ENCODE measurements at regions not wholly inside any gene's neighbourhood (a gene's known extent, or its start where the extent isn't known, plus 50 kb on each side); places are given as distances from the start of the nearest gene placed in this dataset.
"Not testable (repeated sequence)": the region's sequence is repeated elsewhere in the genome, so short reads cannot be mapped to it uniquely, and the experiment has no call there.

- H3K36me3 ChIP-seq (replicated peaks in 1 of 2; ENCODE audit: control insufficient read depth in 1 of 2, insufficient read depth in 2 of 2, low read length in 2 of 2) = no peaks in the 10 kb centered on the region
These were observed 128.0 kb downstream of the LRRN1 start for GRCh38 chr3:3927198-3927597.

GRCh38 chr3:3927965-3928364, 128.7 kb downstream of the LRRN1 start:
- H3K79me2 ChIP-seq (ENCODE audit: insufficient read depth, low read length) = no peaks in the 10 kb centered on the region
- no peaks in the 10 kb centered on the region for H4K20me1 ChIP-seq (ENCODE audit: insufficient read depth, low read length)
- no CpG with 5 or more reads among the region's 1 CpG for WGBS (ENCODE audit: insufficient coverage)
- no peak overlapping the region for H3K27ac ChIP-seq (ENCODE audit: low read depth in 1 of 2, low read length in 2 of 2)
- no peaks in the 10 kb centered on the region for H3K36me3 Mint-ChIP-seq
- H3K4me1 Mint-ChIP-seq = no peaks in the 10 kb centered on the region
- H3K4me3 Mint-ChIP-seq = no peak overlapping the region
- intact Hi-C loops (cut with micrococcal nuclease) = no loop called here
- no peaks in the 10 kb centered on the region for H3K27me3 Mint-ChIP-seq (ENCODE audit: low read depth in 3 of 3)
- H3K36me3 ChIP-seq (replicated peaks in 1 of 2; ENCODE audit: control insufficient read depth in 1 of 2, insufficient read depth in 2 of 2, low read length in 2 of 2) = no peaks in the 10 kb centered on the region
- H3K4me3 ChIP-seq (replicated peaks in 1 of 3; ENCODE audit: low read depth in 2 of 3, low read length in 3 of 3) = no peak overlapping the region
- no peaks in the 10 kb centered on the region for H3K27me3 ChIP-seq (ENCODE audit: control insufficient read depth in 2 of 2, insufficient read depth in 2 of 2, low read length in 2 of 2)
- H3K9ac ChIP-seq (ENCODE audit: insufficient read depth, low read length, poor library complexity, severe bottlenecking) = no peak overlapping the region
- no peak overlapping the region for H2AFZ ChIP-seq (ENCODE audit: insufficient read depth, low read depth, low read length, poor library complexity, severe bottlenecking)
- H3K9me3 ChIP-seq (replicated peaks in 1 of 2; ENCODE audit: control insufficient read depth in 1 of 2, insufficient read depth in 1 of 2, low read length in 2 of 2) = peaks cover 0 to 6% of the 10 kb centered on the region in 2 donors
- DNase-seq = no peak
- no peak for TF ChIP-seq CTCF (IDR thresholded peaks at IDR 0.05)
- no peaks in the 10 kb centered on the region for H3K4me1 ChIP-seq (ENCODE audit: control insufficient read depth in 1 of 2, insufficient read depth in 2 of 2, low read length in 2 of 2)
- H3K9me3 Mint-ChIP-seq = peaks cover 2 to 7% (median 4%) of the 10 kb centered on the region in 7 donors
- H3K27ac Mint-ChIP-seq = no peak overlapping the region
- H3K4me2 ChIP-seq (replicated peaks; ENCODE audit: extremely low read depth, low read length, poor library complexity, severe bottlenecking) = no peak overlapping the region

More at GRCh38 chr3:3927198-3927597, 128.0 kb downstream of the LRRN1 start:
- Mint-ChIP-seq H3K36me3 (no peaks in the 10 kb centered on the region), H3K27me3 (ENCODE audit: low read depth in 3 of 3) (peaks cover 0 to 1% (median 0%) of the 10 kb centered on the region in 3 donors), H3K4me1 (no peaks in the 10 kb centered on the region), H3K4me3 (no peak overlapping the region), H3K27ac (no peak overlapping the region), H3K9me3 (peaks cover 2 to 7% (median 5%) of the 10 kb centered on the region in 7 donors)
- TF ChIP-seq CTCF (IDR thresholded peaks at IDR 0.05) = no peak
- H3K9me3 ChIP-seq (replicated peaks in 1 of 2; ENCODE audit: control insufficient read depth in 1 of 2, insufficient read depth in 1 of 2, low read length in 2 of 2) = peaks cover 0 to 6% of the 10 kb centered on the region in 2 donors
- no peak overlapping the region for H2AFZ ChIP-seq (ENCODE audit: insufficient read depth, low read depth, low read length, poor library complexity, severe bottlenecking)
- no peaks in the 10 kb centered on the region for H3K4me1 ChIP-seq (ENCODE audit: control insufficient read depth in 1 of 2, insufficient read depth in 2 of 2, low read length in 2 of 2)
- H3K4me3 ChIP-seq (replicated peaks in 1 of 3; ENCODE audit: low read depth in 2 of 3, low read length in 3 of 3) = no peak overlapping the region
- DNase-seq = no peak
- no peaks in the 10 kb centered on the region for H4K20me1 ChIP-seq (ENCODE audit: insufficient read depth, low read length)
- no peak overlapping the region for H3K9ac ChIP-seq (ENCODE audit: insufficient read depth, low read length, poor library complexity, severe bottlenecking)
- H3K27me3 ChIP-seq (ENCODE audit: control insufficient read depth in 2 of 2, insufficient read depth in 2 of 2, low read length in 2 of 2) = no peaks in the 10 kb centered on the region
- H3K4me2 ChIP-seq (replicated peaks; ENCODE audit: extremely low read depth, low read length, poor library complexity, severe bottlenecking) = no peak overlapping the region
- no CpG with 5 or more reads among the region's 1 CpG for WGBS (ENCODE audit: insufficient coverage)
- no peak overlapping the region for H3K27ac ChIP-seq (ENCODE audit: low read depth in 1 of 2, low read length in 2 of 2)
- H3K79me2 ChIP-seq (ENCODE audit: insufficient read depth, low read length) = no peaks in the 10 kb centered on the region
- intact Hi-C loops (cut with micrococcal nuclease) = no loop called here

- H3K4me1 Mint-ChIP-seq; H4K20me1 ChIP-seq (ENCODE audit: insufficient read depth, low read length); H3K27ac ChIP-seq (ENCODE audit: low read depth in 1 of 2, low read length in 2 of 2); H3K4me3 ChIP-seq (replicated peaks in 1 of 3; ENCODE audit: low read depth in 2 of 3, low read length in 3 of 3); H2AFZ ChIP-seq (ENCODE audit: insufficient read depth, low read depth, low read length, poor library complexity, severe bottlenecking); H3K27me3 ChIP-seq (ENCODE audit: control insufficient read depth in 2 of 2, insufficient read depth in 2 of 2, low read length in 2 of 2); H3K27ac Mint-ChIP-seq; H3K27me3 Mint-ChIP-seq (ENCODE audit: low read depth in 3 of 3); H3K4me3 Mint-ChIP-seq; DNase-seq; intact Hi-C loops (cut with micrococcal nuclease); H3K79me2 ChIP-seq (ENCODE audit: insufficient read depth, low read length); H3K9ac ChIP-seq (ENCODE audit: insufficient read depth, low read length, poor library complexity, severe bottlenecking); H3K4me2 ChIP-seq (replicated peaks; ENCODE audit: extremely low read depth, low read length, poor library complexity, severe bottlenecking); H3K36me3 Mint-ChIP-seq; H3K9me3 ChIP-seq (replicated peaks in 1 of 2; ENCODE audit: control insufficient read depth in 1 of 2, insufficient read depth in 1 of 2, low read length in 2 of 2); H3K4me1 ChIP-seq (ENCODE audit: control insufficient read depth in 1 of 2, insufficient read depth in 2 of 2, low read length in 2 of 2); H3K36me3 ChIP-seq (replicated peaks in 1 of 2; ENCODE audit: control insufficient read depth in 1 of 2, insufficient read depth in 2 of 2, low read length in 2 of 2): not testable (repeated sequence)
- H3K9me3 Mint-ChIP-seq = peaks cover 7 to 21% (median 16%) of the 10 kb centered on the region in 7 donors
- whole genome bisulfite sequencing (ENCODE audit: insufficient coverage) = 95% methylated on average over 2 of the region's 8 CpGs
These were observed 142.1 kb downstream of the LRRN1 start for GRCh38 chr3:3941380-3941779.
